Fibroblast of mammary gland (primary cell): ENCODE measurements at regions not wholly inside any gene's neighbourhood (a gene's known extent, or its start where the extent isn't known, plus 50 kb on each side); places are given as distances from the start of the nearest gene placed in this dataset.

Experiments used
- DNase-seq: peaks from one replicate; pipeline ENCODE4 v3.0.0-alpha.2; 2010; ENCODE audit warnings: low read depth
- H3K4me3 ChIP-seq: 2 replicates; pipeline ENCODE4 v1.5.1; 2011; ENCODE audit warnings: low read depth, mild to moderate bottlenecking, low read length, moderate library complexity; ENCODE audit not compliant: control insufficient read depth
- CTCF ChIP-seq: conservative IDR thresholded peaks from 2 replicates; pipeline ENCODE4 v1.5.1; 2011; ENCODE audit warnings: low read depth, low read length, inconsistent platforms; ENCODE audit not compliant: control insufficient read depth, insufficient read depth

- no peak overlapping the region for H3K4me3 ChIP-seq
- no peak for DNase-seq
- TF ChIP-seq CTCF = no peak
These were observed 177.5 kb downstream of the RBM43 start for GRCh38 chr2:151083856-151084795.

GRCh38 chr2:151078889-151079288 lies 182.8 kb downstream of the RBM43 start:
- no peak for TF ChIP-seq CTCF
- no peak overlapping the region for H3K4me3 ChIP-seq
- no peak for DNase-seq

- no peak for TF ChIP-seq CTCF
- DNase-seq = peak; percentile 18
- H3K4me3 ChIP-seq = no peak overlapping the region
These were observed 189.8 kb downstream of the RBM43 start for GRCh38 chr2:151071906-151072305.

GRCh38 chr2:151071382-151071781 lies 190.3 kb downstream of the RBM43 start:
- no peak overlapping the region for H3K4me3 ChIP-seq
- peak; percentile 61 for DNase-seq
- peak; percentile 62 for TF ChIP-seq CTCF

- TF ChIP-seq CTCF = no peak
These were observed 191.4 kb downstream of the RBM43 start for GRCh38 chr2:151070253-151070652.

GRCh38 chr2:151067658-151068369 lies 193.8 kb downstream of the RBM43 start:
- no peak overlapping the region for H3K4me3 ChIP-seq
- DNase-seq = no peak
- TF ChIP-seq CTCF = no peak

More at GRCh38 chr2:151070253-151070652, 191.4 kb downstream of the RBM43 start:
- H3K4me3 ChIP-seq = no peak overlapping the region
- DNase-seq = no peak
